ENCODE measurements at regions not wholly inside any gene's neighbourhood (a gene's known extent, or its start where the extent isn't known, plus 50 kb on each side); places are given as distances from the start of the nearest gene placed in this dataset.

GRCh38 chr2:54386585-54386984, 69.5 kb upstream of the SPTBN1 start:
- Mint-ChIP-seq H3K36me3 (ENCODE audit: low read depth, unreplicated experiment) (no peaks in the 10 kb centered on the region), H3K9me3 (ENCODE audit: unreplicated experiment) (no peaks in the 10 kb centered on the region), H3K27ac (ENCODE audit: unreplicated experiment) (no peak overlapping the region), H3K4me1 (ENCODE audit: low read depth, unreplicated experiment) (peaks cover 10% of the 10 kb centered on the region), H3K4me3 (ENCODE audit: unreplicated experiment) (no peak overlapping the region), H3K27me3 (ENCODE audit: low read depth, unreplicated experiment) (peaks cover 3% of the 10 kb centered on the region)
- Histone ChIP-seq H3K27me3 (ENCODE audit: insufficient read depth, low read length) (no peaks in the 10 kb centered on the region), H3K36me3 (ENCODE audit: insufficient read depth, low read length) (no peaks in the 10 kb centered on the region), H3K27ac (ENCODE audit: low read depth, low read length) (no peak overlapping the region), H3K4me1 (ENCODE audit: insufficient read depth, low read length) (peaks cover 3% of the 10 kb centered on the region), H3K79me2 (ENCODE audit: insufficient read depth, low read length) (no peaks in the 10 kb centered on the region), H4K20me1 (ENCODE audit: insufficient read depth, low read length) (no peaks in the 10 kb centered on the region), H3K4me2 (ENCODE audit: low read length) (no peak overlapping the region), H3K4me3 (ENCODE audit: insufficient read depth, low read depth, low read length) (no peak overlapping the region), H2AFZ (ENCODE audit: low read depth, low read length) (no peak overlapping the region), H3K9ac (ENCODE audit: low read length) (no peak overlapping the region), H3K9me3 (ENCODE audit: insufficient read depth, low read depth, low read length) (no peaks in the 10 kb centered on the region)
- DNase-seq (ENCODE audit: low read depth) (no peak), FAIRE-seq (no peak)
- no peak for TF ChIP-seq EZH2 (IDR thresholded peaks at IDR 0.05; ENCODE audit: insufficient read depth, low read length)
- TF ChIP-seq CTCF (IDR thresholded peaks at IDR 0.05; ENCODE audit: insufficient read depth, low read depth, low read length): no peak

GRCh38 chr2:54387059-54387991, 68.8 kb upstream of the SPTBN1 start:
- Mint-ChIP-seq H3K4me1 (ENCODE audit: low read depth, unreplicated experiment) (peaks cover 10% of the 10 kb centered on the region), H3K27me3 (ENCODE audit: low read depth, unreplicated experiment) (peaks cover 3% of the 10 kb centered on the region), H3K4me3 (ENCODE audit: unreplicated experiment) (no peak overlapping the region), H3K36me3 (ENCODE audit: low read depth, unreplicated experiment) (no peaks in the 10 kb centered on the region), H3K9me3 (ENCODE audit: unreplicated experiment) (no peaks in the 10 kb centered on the region), H3K27ac (ENCODE audit: unreplicated experiment) (no peak overlapping the region)
- no peak for TF ChIP-seq CTCF (IDR thresholded peaks at IDR 0.05; ENCODE audit: insufficient read depth, low read depth, low read length)
- TF ChIP-seq EZH2 (IDR thresholded peaks at IDR 0.05; ENCODE audit: insufficient read depth, low read length): no peak
- Histone ChIP-seq H3K9ac (ENCODE audit: low read length) (no peak overlapping the region), H4K20me1 (ENCODE audit: insufficient read depth, low read length) (no peaks in the 10 kb centered on the region), H3K79me2 (ENCODE audit: insufficient read depth, low read length) (no peaks in the 10 kb centered on the region), H3K4me2 (ENCODE audit: low read length) (peak overlapping the region; percentile 9), H3K27me3 (ENCODE audit: insufficient read depth, low read length) (no peaks in the 10 kb centered on the region), H3K4me3 (ENCODE audit: insufficient read depth, low read depth, low read length) (no peak overlapping the region), H3K4me1 (ENCODE audit: insufficient read depth, low read length) (peaks cover 3% of the 10 kb centered on the region), H3K27ac (ENCODE audit: low read depth, low read length) (no peak overlapping the region), H3K36me3 (ENCODE audit: insufficient read depth, low read length) (no peaks in the 10 kb centered on the region), H3K9me3 (ENCODE audit: insufficient read depth, low read depth, low read length) (no peaks in the 10 kb centered on the region), H2AFZ (ENCODE audit: low read depth, low read length) (no peak overlapping the region)
- DNase-seq (ENCODE audit: low read depth) (peak; percentile 81), FAIRE-seq (peak; percentile 32)

GRCh38 chr2:54388076-54388475, 68.1 kb upstream of the SPTBN1 start:
- Histone ChIP-seq H3K79me2 (ENCODE audit: insufficient read depth, low read length) (no peaks in the 10 kb centered on the region), H3K36me3 (ENCODE audit: insufficient read depth, low read length) (no peaks in the 10 kb centered on the region), H3K27ac (ENCODE audit: low read depth, low read length) (no peak overlapping the region), H2AFZ (ENCODE audit: low read depth, low read length) (no peak overlapping the region), H3K4me3 (ENCODE audit: insufficient read depth, low read depth, low read length) (no peak overlapping the region), H4K20me1 (ENCODE audit: insufficient read depth, low read length) (no peaks in the 10 kb centered on the region), H3K9ac (ENCODE audit: low read length) (no peak overlapping the region), H3K4me2 (ENCODE audit: low read length) (peak overlapping the region; percentile 9), H3K27me3 (ENCODE audit: insufficient read depth, low read length) (no peaks in the 10 kb centered on the region), H3K9me3 (ENCODE audit: insufficient read depth, low read depth, low read length) (no peaks in the 10 kb centered on the region), H3K4me1 (ENCODE audit: insufficient read depth, low read length) (peaks cover 3% of the 10 kb centered on the region)
- no peaks in the 10 kb centered on the region for H3K9me3 Mint-ChIP-seq (ENCODE audit: unreplicated experiment)
- no peaks in the 10 kb centered on the region for H3K36me3 Mint-ChIP-seq (ENCODE audit: low read depth, unreplicated experiment)
- DNase-seq (ENCODE audit: low read depth) (peak; percentile 44), FAIRE-seq (peak; percentile 49)
- no peak overlapping the region for H3K4me3 Mint-ChIP-seq (ENCODE audit: unreplicated experiment)
- TF ChIP-seq EZH2 (IDR thresholded peaks at IDR 0.05; ENCODE audit: insufficient read depth, low read length): no peak
- TF ChIP-seq CTCF (IDR thresholded peaks at IDR 0.05; ENCODE audit: insufficient read depth, low read depth, low read length): no peak
- no peak overlapping the region for H3K27ac Mint-ChIP-seq (ENCODE audit: unreplicated experiment)
- peaks cover 3% of the 10 kb centered on the region for H3K27me3 Mint-ChIP-seq (ENCODE audit: low read depth, unreplicated experiment)
- peaks cover 10% of the 10 kb centered on the region for H3K4me1 Mint-ChIP-seq (ENCODE audit: low read depth, unreplicated experiment)

Data from astrocyte (in vitro differentiated cells and primary cell).